SK-N-SH (cell line): ENCODE measurements at regions not wholly inside any gene's neighbourhood (a gene's known extent, or its start where the extent isn't known, plus 50 kb on each side); places are given as distances from the start of the nearest gene placed in this dataset.

ENCODE experiments used
- CTCF ChIP-seq: fragments of 200-600 bp; sonication (generic); IDR thresholded peaks from 2 replicates; pipeline ENCODE4 v1.6.1; 2017; ENCODE audit warnings: antibody characterized with exemption, mild to moderate bottlenecking, moderate library complexity
- EP300 ChIP-seq, 2 experiments: IDR thresholded peaks; 2 replicates each; pipeline versions ENCODE4 v1.4.0 to v1.6.1; 2012; ENCODE audit warnings: borderline replicate concordance in 1 of 2, low read depth in 1 of 2, low read length in 1 of 2
- FOXM1 ChIP-seq: IDR thresholded peaks from 2 replicates; pipeline ENCODE4 v1.4.0; 2012; ENCODE audit warnings: low read depth, mild to moderate bottlenecking
- MAX ChIP-seq: IDR thresholded peaks from 2 replicates; pipeline ENCODE4 v1.4.0; 2012; ENCODE audit warnings: low read depth
- RAD21 ChIP-seq: IDR thresholded peaks from 2 replicates; pipeline ENCODE4 v1.6.1; 2012; ENCODE audit warnings: mild to moderate bottlenecking, low read length
- TAF1 ChIP-seq: IDR thresholded peaks from 2 replicates; pipeline ENCODE4 v1.6.1; 2012; ENCODE audit warnings: low read depth, mild to moderate bottlenecking, low read length, moderate library complexity, borderline replicate concordance
- TCF12 ChIP-seq: IDR thresholded peaks from 2 replicates; pipeline ENCODE4 v1.4.0; 2012
- TEAD4 ChIP-seq: IDR thresholded peaks from 2 replicates; pipeline ENCODE4 v1.4.0; 2012; ENCODE audit warnings: mild to moderate bottlenecking, borderline replicate concordance; ENCODE audit not compliant: insufficient read depth
- YY1 ChIP-seq: IDR thresholded peaks from 2 replicates; pipeline ENCODE4 v1.4.0; 2012; ENCODE audit warnings: low read depth, mild to moderate bottlenecking

- no peak for TF ChIP-seq TCF12
- TF ChIP-seq YY1, result no peak
- no peak for TF ChIP-seq RAD21
- no peak for TF ChIP-seq CTCF
- TF ChIP-seq MAX, result no peak
- no peak for TF ChIP-seq TAF1
- TF ChIP-seq FOXM1, result no peak
- no peak for TF ChIP-seq EP300 (IDR thresholded peaks at IDR 0.05; ENCODE audit: borderline replicate concordance in 1 of 2, low read depth in 1 of 2, low read length in 1 of 2)
- TF ChIP-seq TEAD4, result no peak
These were observed 549.9 kb upstream of the LRATD1 start for GRCh38 chr2:14082640-14083039.
